ENCODE measurements at regions not wholly inside any gene's neighbourhood (a gene's known extent, or its start where the extent isn't known, plus 50 kb on each side); places are given as distances from the start of the nearest gene placed in this dataset.
"Not testable (repeated sequence)": the region's sequence is repeated elsewhere in the genome, so short reads cannot be mapped to it uniquely, and the experiment has no call there.

- DNase-seq (ENCODE audit: extremely low spot score in 2 of 2): no peak
- peaks cover 6% of the 10 kb centered on the region for H3K4me1 ChIP-seq
- H3K27ac ChIP-seq: no peak overlapping the region
- H3K4me3 ChIP-seq: no peak overlapping the region
- intact Hi-C loops (cut with DNase I): no loop called here
- H3K36me3 ChIP-seq: no peaks in the 10 kb centered on the region
- TF ChIP-seq POLR2AphosphoS5 (IDR thresholded peaks at IDR 0.05; ENCODE audit: insufficient read depth in 1 of 2, low read depth in 1 of 2): no peak
- TF ChIP-seq CTCF (IDR thresholded peaks at IDR 0.05): no peak
- TF ChIP-seq POLR2A (IDR thresholded peaks at IDR 0.05): no peak
- H3K27me3 ChIP-seq: no peaks in the 10 kb centered on the region
- H3K9me3 ChIP-seq: no peaks in the 10 kb centered on the region
Measured at GRCh38 chr13:20306039-20306438, 73.9 kb upstream of the GJB6 start.

GRCh38 chr13:20305587-20305986 lies 73.5 kb upstream of the GJB6 start:
- Histone ChIP-seq H3K27ac (no peak overlapping the region), H3K27me3 (no peaks in the 10 kb centered on the region), H3K4me1 (peaks cover 6% of the 10 kb centered on the region), H3K9me3 (no peaks in the 10 kb centered on the region), H3K4me3 (no peak overlapping the region), H3K36me3 (no peaks in the 10 kb centered on the region)
- no peak for DNase-seq (ENCODE audit: extremely low spot score in 2 of 2)
- intact Hi-C loops (cut with DNase I): no loop called here
- no peak for TF ChIP-seq POLR2AphosphoS5 (IDR thresholded peaks at IDR 0.05; ENCODE audit: insufficient read depth in 1 of 2, low read depth in 1 of 2)
- no peak for TF ChIP-seq POLR2A (IDR thresholded peaks at IDR 0.05)

- DNase-seq (ENCODE audit: extremely low spot score in 2 of 2); H3K4me1 ChIP-seq; H3K27me3 ChIP-seq; H3K36me3 ChIP-seq; intact Hi-C loops (cut with DNase I); H3K4me3 ChIP-seq; H3K9me3 ChIP-seq; H3K27ac ChIP-seq: not testable (repeated sequence)
Measured at GRCh38 chr13:20304061-20304460, 71.9 kb upstream of the GJB6 start.

GRCh38 chr13:20303636-20304035 lies 71.5 kb upstream of the GJB6 start:
- DNase-seq (ENCODE audit: extremely low spot score in 2 of 2): no peak
- H3K4me3 ChIP-seq: no peak overlapping the region
- peaks cover 6% of the 10 kb centered on the region for H3K4me1 ChIP-seq
- intact Hi-C loops (cut with DNase I): no loop called here
- no peak overlapping the region for H3K27ac ChIP-seq
- no peaks in the 10 kb centered on the region for H3K36me3 ChIP-seq
- H3K9me3 ChIP-seq: no peaks in the 10 kb centered on the region
- H3K27me3 ChIP-seq: no peaks in the 10 kb centered on the region
- TF ChIP-seq POLR2AphosphoS5 (IDR thresholded peaks at IDR 0.05; ENCODE audit: insufficient read depth in 1 of 2, low read depth in 1 of 2) (no peak), POLR2A (IDR thresholded peaks at IDR 0.05) (no peak), CTCF (IDR thresholded peaks at IDR 0.05) (no peak)

- H3K27ac ChIP-seq: no peak overlapping the region
- intact Hi-C loops (cut with DNase I): no loop called here
- no peak for TF ChIP-seq CTCF (IDR thresholded peaks at IDR 0.05)
- TF ChIP-seq POLR2AphosphoS5 (IDR thresholded peaks at IDR 0.05; ENCODE audit: insufficient read depth in 1 of 2, low read depth in 1 of 2): no peak
- no peak for TF ChIP-seq POLR2A (IDR thresholded peaks at IDR 0.05)
- peak overlapping the region in 1 of 2 donors; percentile 27 for H3K4me3 ChIP-seq
- H3K9me3 ChIP-seq: no peaks in the 10 kb centered on the region
- no peak for DNase-seq (ENCODE audit: extremely low spot score in 2 of 2)
- no peaks in the 10 kb centered on the region for H3K36me3 ChIP-seq
- H3K27me3 ChIP-seq: no peaks in the 10 kb centered on the region
- peaks cover 6% of the 10 kb centered on the region for H3K4me1 ChIP-seq
Measured at GRCh38 chr13:20301403-20302071, 69.4 kb upstream of the GJB6 start.

GRCh38 chr13:20301015-20301402 lies 68.9 kb upstream of the GJB6 start:
- Histone ChIP-seq H3K4me3 (no peak overlapping the region), H3K4me1 (peaks cover 6% of the 10 kb centered on the region)

More at GRCh38 chr13:20301015-20301402, 68.9 kb upstream of the GJB6 start:
- no peaks in the 10 kb centered on the region for H3K27me3 ChIP-seq
- intact Hi-C loops (cut with DNase I): no loop called here
- no peaks in the 10 kb centered on the region for H3K36me3 ChIP-seq
- TF ChIP-seq POLR2AphosphoS5 (IDR thresholded peaks at IDR 0.05; ENCODE audit: insufficient read depth in 1 of 2, low read depth in 1 of 2): no peak
- no peak for TF ChIP-seq POLR2A (IDR thresholded peaks at IDR 0.05)
- no peak for TF ChIP-seq CTCF (IDR thresholded peaks at IDR 0.05)
- DNase-seq (ENCODE audit: extremely low spot score in 2 of 2): no peak
- H3K9me3 ChIP-seq: no peaks in the 10 kb centered on the region
- no peak overlapping the region for H3K27ac ChIP-seq

All from vagina (tissue), 2 donors.